GM18498 (cell line): ENCODE measurements at regions not wholly inside any gene's neighbourhood (a gene's known extent, or its start where the extent isn't known, plus 50 kb on each side); places are given as distances from the start of the nearest gene placed in this dataset.
"Not testable (repeated sequence)": the region's sequence is repeated elsewhere in the genome, so short reads cannot be mapped to it uniquely, and the experiment has no call there.

Experiments
- ATAC-seq: cut with Tn5 transposase; IDR thresholded peaks from one replicate; pipeline ENCODE4 v1.9.1; 2021; ENCODE audit warnings: mild to moderate bottlenecking, moderate library complexity; ENCODE audit not compliant: unreplicated experiment

- ATAC-seq = no peak
Observed at GRCh38 chr2:241999184-241999583, 129.7 kb downstream of the RTP5 start.

GRCh38 chr2:242001853-242002252, 132.3 kb downstream of the RTP5 start:
- no peak for ATAC-seq

- ATAC-seq = no peak
Observed at GRCh38 chr2:242002944-242003343, 133.4 kb downstream of the RTP5 start.

- ATAC-seq = no peak
Observed at GRCh38 chr2:242004223-242004901, 134.8 kb downstream of the RTP5 start.

GRCh38 chr2:242004902-242005230, 135.3 kb downstream of the RTP5 start:
- ATAC-seq = no peak

GRCh38 chr2:242006091-242006634, 136.6 kb downstream of the RTP5 start:
- ATAC-seq = not testable (repeated sequence)

- not testable (repeated sequence) for ATAC-seq
Observed at GRCh38 chr2:242008908-242009307, 139.4 kb downstream of the RTP5 start.

GRCh38 chr2:242009846-242010245, 140.3 kb downstream of the RTP5 start:
- not testable (repeated sequence) for ATAC-seq

- ATAC-seq = not testable (repeated sequence)
Observed at GRCh38 chr2:242010252-242011166, 141.0 kb downstream of the RTP5 start.

GRCh38 chr2:242011167-242011513, 141.6 kb downstream of the RTP5 start:
- no peak for ATAC-seq

- no peak for ATAC-seq
Observed at GRCh38 chr2:242011516-242011915, 142.0 kb downstream of the RTP5 start.

- ATAC-seq = no peak
Observed at GRCh38 chr2:242011991-242012764, 142.6 kb downstream of the RTP5 start.

- no peak for ATAC-seq
Observed at GRCh38 chr2:242012956-242013764, 143.6 kb downstream of the RTP5 start.

GRCh38 chr2:242013771-242014170, 144.2 kb downstream of the RTP5 start:
- ATAC-seq = no peak

GRCh38 chr2:242015108-242016065, 145.9 kb downstream of the RTP5 start:
- no peak for ATAC-seq

GRCh38 chr2:242017086-242017485, 147.6 kb downstream of the RTP5 start:
- no peak for ATAC-seq

- not testable (repeated sequence) for ATAC-seq
Observed at GRCh38 chr2:242018416-242018815, 148.9 kb downstream of the RTP5 start.

GRCh38 chr2:242019344-242019743, 149.8 kb downstream of the RTP5 start:
- no peak for ATAC-seq
